NCI-H2196 treated with DMSO at 0.1 percent for 48 hours (cell line): ENCODE measurements at regions not wholly inside any gene's neighbourhood (a gene's known extent, or its start where the extent isn't known, plus 50 kb on each side); places are given as distances from the start of the nearest gene placed in this dataset.
"Not testable (repeated sequence)": the region's sequence is repeated elsewhere in the genome, so short reads cannot be mapped to it uniquely, and the experiment has no call there.

ENCODE experiments used
- DNase-seq: peaks from one replicate; lab custom pipeline; 2025; ENCODE audit not compliant: unreplicated experiment; lab: John Stamatoyannopoulos, UW

DNA sequence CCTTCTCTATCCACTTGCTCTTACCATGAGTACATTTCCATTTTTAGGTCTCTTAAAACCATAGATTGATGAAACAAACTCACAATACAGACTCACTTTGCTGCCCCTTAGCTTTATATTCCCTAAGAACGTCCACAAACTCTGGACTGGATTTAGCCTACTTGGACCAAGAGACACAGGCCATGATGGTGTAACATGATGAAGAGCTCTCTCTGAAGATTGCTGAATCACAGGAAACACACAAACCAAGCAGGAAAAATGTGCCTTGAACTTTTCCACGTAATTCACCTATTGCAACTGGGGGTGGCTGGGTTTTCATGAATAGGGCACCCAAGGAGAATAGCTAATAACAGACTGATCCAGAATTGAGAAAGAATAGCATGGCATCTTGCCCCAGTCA, 201.7 kb upstream of the RBBP8 start:
- DNase-seq = no peak

DNA sequence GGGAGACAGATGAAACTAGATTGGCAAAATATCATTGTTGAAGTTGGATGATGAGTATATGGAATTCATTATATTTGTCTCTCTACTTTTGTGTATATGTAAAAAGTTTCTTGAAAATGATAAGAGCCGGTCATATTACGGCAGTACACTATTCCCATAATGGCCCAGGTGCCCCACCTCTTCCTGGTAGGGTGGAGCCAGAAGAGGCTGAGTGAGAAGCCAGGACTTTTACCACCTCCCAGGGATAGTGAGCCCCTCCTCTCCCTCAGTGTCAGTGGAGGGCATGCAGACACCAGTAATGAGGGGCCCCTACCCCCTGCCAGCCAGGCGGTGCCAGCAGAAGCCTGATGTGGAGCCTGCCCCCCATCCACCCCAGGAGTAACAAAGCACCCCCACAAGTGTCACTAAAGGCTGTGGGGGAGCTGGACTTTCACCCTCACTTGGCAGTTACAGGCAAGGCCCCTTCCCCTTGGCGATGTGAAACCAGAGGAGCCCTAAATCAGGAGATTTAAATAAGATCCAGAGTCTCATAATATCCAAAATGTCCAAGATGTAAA, 198.9 kb upstream of the RBBP8 start:
- no peak for DNase-seq

DNA sequence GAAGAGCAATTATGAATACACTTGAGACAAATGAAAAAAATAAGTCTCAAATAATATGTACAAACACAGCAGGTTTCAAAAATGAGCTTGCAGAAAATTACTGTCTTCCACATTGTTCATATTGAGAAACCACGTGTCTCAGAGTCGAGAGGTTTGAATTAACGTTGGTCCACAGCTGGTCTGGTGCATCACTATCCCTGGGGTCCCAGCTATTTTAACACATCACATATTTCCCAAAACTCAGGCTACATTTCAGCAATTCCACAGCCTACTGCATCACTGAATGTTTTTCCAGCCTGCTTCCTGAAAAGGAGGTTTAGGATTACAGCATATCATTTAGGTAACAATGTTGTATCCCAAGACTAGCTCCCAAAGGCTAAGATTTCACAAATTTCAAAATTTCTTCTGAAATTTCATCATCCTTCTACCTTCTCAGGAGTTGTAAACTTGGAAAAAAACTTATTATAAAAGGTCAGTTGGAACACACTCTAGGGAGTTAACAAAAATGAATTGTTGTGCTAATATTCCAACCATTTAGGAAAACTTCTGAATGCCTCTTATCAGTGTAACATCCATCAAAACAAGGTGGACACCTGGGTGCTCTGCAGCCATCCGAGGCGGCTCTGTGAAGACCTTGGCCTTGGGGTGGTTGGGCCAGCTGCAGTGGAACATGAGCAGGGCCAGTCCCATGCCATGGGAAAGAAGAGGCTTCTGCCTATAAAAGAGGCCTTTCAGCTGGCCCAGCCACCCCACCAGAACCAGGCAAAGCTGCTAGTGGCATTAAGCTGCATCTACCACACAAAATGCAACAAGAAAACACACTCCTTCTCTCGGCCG, 198.1 kb upstream of the RBBP8 start:
- no peak for DNase-seq

DNA sequence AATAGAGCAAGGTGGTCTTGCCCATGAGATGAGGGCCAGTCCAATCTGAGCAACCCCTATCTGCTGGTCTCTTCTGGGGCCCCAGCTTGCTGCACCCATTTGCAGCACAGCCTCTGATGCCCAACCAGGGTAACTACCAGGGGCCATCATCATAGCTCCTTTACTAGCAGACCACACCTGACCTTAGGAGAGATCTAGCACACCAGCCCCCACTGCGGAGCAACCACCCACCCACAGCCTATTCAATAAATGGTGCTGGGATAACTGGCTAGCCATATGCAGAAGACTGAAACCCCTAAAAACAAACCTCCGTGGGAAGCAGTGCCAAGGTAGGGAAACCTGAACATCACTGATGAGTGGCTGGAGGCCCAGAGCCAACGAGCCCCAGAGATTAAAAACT, 196.1 kb upstream of the RBBP8 start:
- DNase-seq = no peak

DNA sequence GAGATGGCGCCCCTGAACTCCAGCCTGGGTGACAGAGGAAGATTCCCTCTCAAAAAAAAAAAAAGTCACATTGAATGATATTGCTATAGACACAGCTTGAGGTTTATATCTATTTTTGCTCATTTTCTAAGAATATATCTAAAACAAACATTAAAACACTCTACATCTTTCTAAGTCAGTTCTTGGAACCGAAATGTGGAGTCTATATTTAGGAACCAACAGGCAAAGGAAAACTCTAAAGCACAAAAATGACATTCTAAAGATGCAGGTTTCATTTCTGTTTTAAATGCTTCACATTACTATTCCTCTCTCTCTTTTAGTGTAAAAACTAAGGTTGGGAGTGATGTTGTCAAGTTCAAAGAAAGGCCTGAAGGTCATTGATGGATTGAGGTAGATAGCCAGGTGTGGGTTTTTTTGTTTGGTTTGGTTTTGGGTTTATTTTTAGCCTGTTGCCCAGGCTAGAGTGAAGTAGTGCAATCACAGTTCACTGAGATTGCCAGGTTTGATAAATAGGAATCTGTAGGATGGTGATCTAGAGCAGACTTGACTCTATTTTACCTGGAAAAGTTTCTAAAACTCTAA, 194.0 kb upstream of the RBBP8 start:
- no peak for DNase-seq

DNA sequence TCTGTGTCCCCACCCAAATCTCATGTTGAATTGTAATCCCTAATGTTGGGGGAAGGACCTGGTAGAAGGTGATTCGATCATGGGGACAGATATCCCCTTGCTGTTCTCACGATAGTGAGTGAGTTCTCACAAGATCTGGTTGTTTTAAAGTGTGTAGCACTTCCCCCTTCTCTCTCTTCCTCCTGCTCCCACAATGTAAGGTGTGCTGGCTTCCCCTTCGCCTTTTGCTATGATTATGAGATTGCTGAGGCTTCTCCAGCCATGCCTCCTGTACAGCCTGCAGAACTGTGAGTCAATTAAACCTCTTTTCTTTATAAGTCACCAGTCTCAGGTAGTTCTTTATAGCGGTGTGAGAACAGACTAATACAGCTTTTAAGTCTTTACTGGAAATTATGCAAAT, 193.3 kb upstream of the RBBP8 start:
- DNase-seq = no peak

DNA sequence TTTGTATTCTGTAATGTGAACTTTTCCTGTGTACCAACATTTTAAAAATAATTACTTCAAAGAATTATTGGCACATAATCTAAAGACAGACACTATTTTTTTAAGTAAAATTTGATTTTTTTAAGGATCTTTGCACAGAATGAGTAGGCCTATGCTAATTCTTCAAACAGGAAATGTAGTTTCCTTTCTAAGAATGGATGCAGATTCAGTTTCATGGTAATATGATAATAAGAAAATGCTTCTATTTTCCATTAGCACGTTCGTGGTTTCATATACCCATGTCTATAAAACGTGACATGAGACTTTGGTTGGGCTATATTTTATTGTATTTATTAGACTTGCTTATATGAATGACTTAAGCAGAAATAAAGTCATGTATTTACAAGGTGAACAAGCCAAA, 191.8 kb upstream of the RBBP8 start:
- DNase-seq = no peak

DNA sequence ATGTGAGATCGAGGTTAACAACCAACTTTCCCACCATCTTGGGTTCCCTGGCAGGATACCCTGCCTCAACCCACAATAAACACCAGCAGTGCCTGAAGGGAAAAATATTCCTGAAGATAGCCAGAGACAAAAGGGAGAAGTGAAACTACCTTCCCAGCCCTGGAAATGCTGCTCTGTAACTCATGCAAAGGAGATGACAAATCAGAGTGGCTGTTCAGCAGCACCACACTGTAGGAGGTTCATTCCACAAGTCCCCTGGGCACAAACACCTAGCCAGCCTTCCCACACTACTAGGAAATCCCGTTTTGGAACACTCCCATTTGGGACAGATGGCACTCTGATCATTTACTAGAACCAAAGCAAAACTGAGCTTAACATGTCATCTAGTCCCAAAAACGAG, 190.7 kb upstream of the RBBP8 start:
- DNase-seq = no peak

DNA sequence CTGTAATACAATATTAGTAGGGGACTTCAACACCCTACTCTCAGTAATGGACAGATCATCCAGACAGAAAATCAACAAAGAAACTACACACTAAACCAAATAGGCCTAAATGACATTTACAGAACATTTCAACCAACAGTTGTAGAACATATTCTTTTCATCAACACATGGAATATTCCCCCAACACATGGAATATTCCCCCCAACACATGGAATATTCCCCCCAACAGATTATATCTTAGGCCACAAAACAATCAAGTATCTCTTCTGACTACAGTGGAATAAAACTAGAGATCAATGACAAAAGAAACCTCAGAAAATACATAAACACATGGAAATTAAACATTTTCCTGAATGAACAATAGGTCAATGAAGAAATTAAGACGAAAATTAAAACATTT, 187.2 kb upstream of the RBBP8 start:
- no peak for DNase-seq

DNA sequence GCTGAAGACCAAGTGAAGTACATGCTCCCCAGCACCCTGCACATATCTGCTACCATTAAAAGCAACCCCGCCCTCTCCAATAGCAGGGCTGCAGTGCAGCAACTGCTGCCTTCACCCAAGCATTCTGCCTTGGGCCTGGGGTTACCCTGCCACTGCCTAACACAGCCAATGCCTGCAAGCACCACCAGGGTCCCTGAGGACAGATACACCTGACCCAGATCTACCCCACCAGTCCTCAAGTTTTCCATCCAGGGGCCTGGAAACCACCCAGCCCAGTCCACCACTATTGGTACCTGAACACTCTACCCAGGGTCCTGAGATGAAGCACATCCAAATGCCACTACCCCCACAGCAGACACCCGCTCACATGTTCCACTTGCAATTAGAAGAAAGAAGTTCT, 181.1 kb upstream of the RBBP8 start:
- no peak for DNase-seq

DNA sequence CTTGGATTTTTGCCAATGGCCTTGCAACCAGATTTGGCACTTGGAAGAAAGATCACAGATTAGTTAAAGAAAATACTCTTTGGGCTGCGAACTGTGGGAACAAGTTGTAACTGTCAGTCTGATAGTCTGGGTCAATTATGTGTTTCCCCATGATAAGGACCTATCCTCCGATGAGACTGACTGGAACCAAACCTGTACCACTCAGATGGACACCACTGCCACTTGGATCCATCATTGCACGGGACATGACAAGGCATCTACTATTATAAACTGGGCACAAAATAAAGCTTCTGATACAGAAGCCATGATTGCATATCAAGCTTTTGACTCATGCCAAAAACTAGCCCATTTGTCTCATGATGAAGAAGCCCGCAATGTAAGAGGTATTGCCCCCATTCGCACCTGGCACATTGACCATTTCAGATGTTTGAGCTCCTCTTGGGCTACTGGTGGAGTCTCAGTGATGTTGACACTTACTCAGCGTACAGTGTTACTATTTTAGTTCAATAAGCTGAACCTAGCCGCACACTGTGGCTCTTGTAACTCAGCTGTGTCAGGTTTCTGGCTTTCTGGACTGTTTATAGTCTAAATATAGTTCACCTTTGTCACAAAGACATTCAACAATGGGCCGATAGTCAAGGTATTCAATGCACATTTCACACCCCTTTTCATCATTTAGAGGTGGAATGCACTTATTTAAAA, 179.8 kb upstream of the RBBP8 start:
- DNase-seq = no peak

DNA sequence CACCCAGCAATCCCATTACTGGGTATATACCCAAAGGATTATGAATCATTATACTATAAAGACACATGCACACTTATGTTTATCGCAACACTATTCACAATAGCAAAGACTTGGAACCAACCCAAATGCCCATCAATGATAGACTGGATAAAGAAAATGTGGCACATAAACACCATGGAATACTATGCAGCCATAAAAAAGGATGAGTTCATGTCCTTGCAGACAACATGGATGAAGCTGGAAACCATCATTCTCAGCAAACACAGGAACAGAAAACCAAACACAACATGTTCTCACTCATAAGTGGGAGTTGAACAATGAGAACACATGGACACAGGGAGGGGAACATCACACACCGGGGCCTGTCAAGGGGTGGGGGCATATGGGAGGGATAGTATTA, 169.1 kb upstream of the RBBP8 start:
- not testable (repeated sequence) for DNase-seq

DNA sequence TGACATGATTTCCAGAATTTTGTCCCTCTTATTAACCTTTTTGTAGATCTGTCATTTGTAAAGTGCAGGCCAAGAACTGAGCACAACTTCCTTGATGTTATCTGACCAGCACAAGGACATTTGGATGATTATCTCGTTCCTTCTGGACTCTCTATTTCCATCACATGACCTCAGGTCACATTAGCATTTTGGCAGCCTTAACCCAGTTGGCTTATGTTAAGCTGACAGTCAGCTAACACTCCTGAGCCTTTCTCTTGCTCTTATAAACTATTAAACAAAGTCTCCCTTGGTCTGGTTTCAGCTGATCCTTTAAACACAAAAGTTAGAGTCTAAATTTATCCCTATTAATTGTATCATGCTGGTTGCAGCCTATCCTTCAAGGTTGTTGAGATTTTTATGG, 167.2 kb upstream of the RBBP8 start:
- DNase-seq = no peak

DNA sequence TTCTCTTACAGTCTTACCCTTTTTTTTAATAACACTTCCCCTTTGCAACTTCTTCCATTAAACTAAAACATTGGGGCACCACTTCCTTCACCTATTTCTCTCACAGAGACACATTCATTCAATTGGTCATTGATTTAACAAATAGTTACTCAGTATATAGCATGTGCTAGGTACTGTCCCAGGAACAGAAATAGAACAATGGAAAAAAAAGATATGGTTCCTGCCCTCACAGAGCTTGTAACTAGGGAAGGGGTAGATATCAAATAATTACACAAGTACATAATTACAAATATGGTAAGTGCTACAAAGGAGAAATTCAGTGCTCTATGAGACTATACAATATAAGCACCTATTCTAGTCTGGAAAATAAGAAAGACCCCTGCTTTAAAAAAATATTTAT, 165.5 kb upstream of the RBBP8 start:
- DNase-seq = no peak

DNA sequence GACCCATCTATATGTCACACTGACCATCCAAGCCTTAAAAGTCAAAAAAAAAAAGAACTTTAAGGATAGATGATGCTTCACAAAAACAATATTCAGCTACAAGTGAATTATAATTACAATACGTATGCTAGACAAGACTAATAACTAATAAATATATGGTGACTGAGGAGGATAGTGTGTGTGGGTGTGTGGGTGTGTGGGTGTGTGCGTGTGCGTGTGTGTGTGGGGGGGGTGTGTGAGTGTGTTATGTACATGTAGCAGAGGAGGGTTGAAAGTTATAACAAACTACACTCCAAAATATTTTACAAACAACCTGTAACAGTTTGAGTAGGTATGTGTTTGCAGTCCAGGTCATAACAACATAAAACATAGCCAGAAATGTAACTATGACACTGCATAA, 159.2 kb upstream of the RBBP8 start:
- DNase-seq = no peak

DNA sequence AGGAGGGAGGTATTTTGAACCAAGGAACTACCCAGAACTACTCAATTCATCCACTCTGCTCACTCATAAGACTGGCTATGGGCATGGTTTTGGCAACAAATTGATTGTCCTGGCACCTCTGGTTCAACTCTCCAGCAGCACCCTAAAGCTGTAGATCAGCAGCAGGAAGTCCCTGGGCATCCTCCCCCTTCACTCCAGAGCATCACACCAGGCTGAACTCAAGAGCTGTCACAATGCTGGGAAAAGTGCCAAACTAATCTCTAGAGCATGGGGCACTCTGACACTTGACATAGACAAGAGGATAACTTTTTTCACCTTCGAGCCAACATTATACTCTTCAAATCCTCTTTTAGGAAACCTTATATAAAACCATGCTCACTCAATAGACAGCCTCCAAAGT, 154.1 kb upstream of the RBBP8 start:
- no peak for DNase-seq

DNA sequence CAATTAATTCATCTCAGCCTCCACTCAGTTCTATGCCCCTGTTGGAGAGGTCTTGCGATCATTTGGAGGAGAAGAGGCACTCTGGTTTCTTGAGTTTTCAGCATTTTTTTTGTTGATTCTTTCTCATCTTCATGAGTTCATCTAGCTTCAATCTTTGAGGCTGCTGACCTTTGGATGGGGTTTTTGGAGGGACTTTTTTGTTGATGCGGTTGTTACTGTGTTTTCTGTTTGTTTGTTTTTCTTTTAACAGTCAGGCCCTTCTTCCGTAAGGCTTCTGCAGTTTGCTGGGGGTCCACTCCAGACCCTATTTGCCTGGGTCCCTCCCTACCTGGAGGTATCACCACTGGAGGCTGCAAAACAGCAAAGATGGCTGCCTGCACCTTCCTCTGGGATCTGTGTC, 149.9 kb upstream of the RBBP8 start:
- no peak for DNase-seq

DNA sequence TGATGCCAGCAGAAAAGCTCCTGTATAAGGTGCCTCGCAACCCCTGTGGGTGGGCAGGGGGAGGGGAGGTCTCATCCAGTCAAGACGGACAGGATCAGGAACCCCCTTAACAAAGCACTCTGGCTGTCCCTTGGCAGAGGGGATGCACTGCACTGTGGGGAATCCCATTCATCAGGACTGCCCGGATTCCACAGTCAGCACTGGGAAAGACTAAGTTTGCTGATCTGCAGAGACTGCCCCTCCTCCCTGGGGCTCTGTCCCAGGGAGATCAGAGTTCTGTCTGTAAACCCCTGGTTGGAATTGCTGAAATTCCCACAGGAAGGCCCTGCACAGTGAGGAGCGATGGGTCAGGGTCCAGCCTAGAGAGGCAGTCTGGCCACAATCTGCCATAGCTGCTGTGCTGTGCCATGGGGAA, 149.5 kb upstream of the RBBP8 start:
- DNase-seq = no peak

DNA sequence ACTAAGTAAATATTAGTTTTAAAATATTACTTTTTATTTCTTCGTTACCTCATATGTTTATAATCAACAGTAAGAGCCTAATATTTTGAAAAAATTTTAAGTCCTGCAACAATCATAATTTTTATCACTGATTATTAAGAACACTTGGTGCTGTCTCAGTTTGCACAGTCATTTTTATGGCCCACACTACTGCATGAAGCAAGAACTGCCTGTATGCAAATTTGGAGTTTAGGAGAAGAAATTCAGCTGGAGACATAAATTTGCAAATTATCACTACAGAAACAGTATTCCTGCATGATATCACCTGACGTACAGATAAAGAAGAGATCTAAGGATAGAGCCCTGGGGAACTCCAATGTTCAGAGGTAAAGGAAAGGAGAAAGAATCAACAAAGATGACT, 144.1 kb upstream of the RBBP8 start:
- no peak for DNase-seq

DNA sequence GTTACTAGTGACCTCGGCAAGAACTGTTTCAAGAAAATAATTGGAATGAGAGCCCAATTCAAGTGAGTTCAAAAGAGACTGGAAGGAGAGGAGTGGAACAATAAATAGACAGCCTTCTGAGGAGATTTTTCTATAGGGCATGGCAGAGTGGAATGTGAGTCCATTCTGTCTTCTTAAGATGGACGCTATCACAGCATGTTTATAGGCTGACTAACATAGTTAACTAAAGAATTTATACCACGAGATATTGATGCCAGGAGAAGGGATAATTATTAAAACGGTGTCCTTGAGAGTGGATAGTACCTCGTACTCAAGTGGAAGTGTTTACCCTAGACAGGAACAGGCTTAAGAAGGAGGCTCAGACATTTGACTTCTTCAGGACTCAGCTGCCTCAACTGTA, 143.5 kb upstream of the RBBP8 start:
- no peak for DNase-seq

DNA sequence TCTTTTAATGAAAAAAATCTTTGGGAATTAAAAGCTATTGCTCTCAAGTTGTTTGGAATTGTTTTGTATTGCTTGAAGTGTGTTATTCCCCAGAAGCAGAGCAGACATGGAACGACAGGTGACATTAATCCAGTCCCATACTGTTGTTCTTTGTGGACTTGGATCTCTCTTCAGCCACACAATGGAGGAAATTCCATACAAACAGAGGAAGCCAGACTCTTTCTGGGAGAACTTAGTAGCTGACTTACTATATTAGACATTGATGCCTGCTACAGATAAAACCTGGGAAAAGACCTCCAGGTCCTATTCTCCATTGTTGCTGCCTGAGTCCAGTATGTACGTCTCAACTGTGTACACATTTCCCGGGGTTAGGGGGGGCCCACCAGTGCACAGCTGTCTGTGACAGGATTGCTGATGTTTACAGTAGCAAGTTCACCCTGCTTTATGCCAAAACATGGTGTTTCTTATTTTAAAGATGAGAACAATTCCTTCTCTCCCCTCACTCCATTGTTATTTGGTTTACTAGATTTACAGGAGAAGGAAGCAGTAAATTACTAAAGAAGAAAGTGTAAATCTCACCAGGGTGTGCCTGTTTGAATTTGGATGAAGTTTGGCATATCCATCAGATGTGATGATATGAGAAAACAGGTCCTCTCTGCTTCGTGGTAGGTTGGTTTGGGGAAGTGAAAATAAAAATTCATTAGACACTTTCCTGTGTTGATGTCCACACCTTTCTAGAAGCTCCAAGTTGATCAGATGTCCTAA, 142.4 kb upstream of the RBBP8 start:
- DNase-seq = no peak

DNA sequence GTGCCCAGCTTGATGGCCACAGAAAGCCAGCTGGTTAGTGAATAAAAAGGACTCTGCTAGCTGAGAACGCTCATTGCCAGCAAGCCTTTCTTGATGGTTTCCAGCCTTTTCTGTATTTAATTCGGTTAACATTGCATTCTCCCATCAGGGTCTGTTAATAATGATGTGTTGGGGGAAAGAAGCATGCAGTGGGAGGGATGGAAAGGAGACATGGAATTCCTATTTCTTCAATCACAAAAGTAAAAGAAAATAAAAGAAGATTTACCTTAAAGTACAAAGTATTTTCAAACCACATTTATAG, 141.9 kb upstream of the RBBP8 start:
- DNase-seq = no peak
